Kidney tubule cell (primary cell): ENCODE measurements at regions not wholly inside any gene's neighbourhood (a gene's known extent, or its start where the extent isn't known, plus 50 kb on each side); places are given as distances from the start of the nearest gene placed in this dataset.

Experiments
- DNase-seq: peaks from one replicate; pipeline ENCODE4 v3.0.0-alpha.2; 2018; ENCODE audit warnings: low spot score

GRCh38 chr7:76149847-76150691 lies 51.6 kb upstream of the SRRM3 start:
- no peak for DNase-seq
